Retinal pigment epithelial cell (primary cell): ENCODE measurements at regions not wholly inside any gene's neighbourhood (a gene's known extent, or its start where the extent isn't known, plus 50 kb on each side); places are given as distances from the start of the nearest gene placed in this dataset.

Experiments
- DNase-seq: peaks from one replicate; pipeline ENCODE4 v3.0.0-alpha.2; 2010; ENCODE audit warnings: low read depth
- H3K4me3 ChIP-seq: 2 replicates; pipeline ENCODE4 v1.5.1; 2011; ENCODE audit warnings: mild to moderate bottlenecking, low read length, control low read depth, moderate library complexity
- TF ChIP-seq, protein P1 (sequence below): conservative IDR thresholded peaks from 2 replicates; pipeline ENCODE4 v1.5.1; 2011; ENCODE audit warnings: low read depth, low read length, control low read depth, inconsistent platforms

DNA sequence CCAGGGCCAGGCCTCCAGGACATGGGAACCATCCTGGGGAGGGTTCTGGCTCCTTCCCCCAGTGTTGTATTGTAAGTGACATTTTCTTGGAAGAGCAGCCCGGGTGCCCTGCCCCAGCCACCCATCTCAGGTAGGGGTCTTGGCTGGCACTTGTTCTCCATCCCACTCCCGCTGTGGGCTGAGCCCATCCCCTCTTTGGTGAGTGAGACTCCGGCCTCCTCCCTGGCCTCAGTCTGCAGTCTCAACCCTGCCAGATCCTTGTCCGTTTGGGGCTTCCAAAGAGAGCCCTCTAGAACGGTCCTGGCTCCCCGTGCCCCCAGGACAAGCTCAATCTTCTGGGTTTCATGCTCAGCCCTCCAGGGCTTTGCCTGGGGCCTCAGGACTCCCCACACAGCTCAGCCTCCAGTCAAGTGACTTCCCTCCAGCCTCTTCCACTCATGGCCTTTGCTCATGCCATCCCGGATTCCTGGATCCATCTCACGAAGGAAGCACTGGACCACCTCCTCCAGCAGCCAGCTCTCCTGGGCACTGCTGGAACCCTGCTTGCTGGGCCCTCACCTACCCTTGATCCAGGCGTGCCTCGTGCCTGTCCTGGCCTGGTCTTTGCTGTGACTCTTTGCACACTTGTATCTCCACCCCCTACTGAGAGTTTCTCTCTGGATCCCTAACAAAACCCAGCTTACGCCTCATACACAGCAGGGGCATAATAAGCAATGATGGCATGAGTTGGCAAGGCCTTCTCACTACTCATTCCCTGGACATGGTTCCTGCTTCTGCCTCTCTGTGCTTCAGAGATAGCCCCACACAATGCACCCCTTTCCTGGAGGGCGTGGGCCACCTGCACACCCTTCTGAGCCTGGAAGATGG, 297.4 kb upstream of the RTL1 start:
- H3K4me3 ChIP-seq, result no peak overlapping the region
- DNase-seq, result no peak
- TF ChIP-seq, protein P1, sequence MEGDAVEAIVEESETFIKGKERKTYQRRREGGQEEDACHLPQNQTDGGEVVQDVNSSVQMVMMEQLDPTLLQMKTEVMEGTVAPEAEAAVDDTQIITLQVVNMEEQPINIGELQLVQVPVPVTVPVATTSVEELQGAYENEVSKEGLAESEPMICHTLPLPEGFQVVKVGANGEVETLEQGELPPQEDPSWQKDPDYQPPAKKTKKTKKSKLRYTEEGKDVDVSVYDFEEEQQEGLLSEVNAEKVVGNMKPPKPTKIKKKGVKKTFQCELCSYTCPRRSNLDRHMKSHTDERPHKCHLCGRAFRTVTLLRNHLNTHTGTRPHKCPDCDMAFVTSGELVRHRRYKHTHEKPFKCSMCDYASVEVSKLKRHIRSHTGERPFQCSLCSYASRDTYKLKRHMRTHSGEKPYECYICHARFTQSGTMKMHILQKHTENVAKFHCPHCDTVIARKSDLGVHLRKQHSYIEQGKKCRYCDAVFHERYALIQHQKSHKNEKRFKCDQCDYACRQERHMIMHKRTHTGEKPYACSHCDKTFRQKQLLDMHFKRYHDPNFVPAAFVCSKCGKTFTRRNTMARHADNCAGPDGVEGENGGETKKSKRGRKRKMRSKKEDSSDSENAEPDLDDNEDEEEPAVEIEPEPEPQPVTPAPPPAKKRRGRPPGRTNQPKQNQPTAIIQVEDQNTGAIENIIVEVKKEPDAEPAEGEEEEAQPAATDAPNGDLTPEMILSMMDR, result no peak

DNA sequence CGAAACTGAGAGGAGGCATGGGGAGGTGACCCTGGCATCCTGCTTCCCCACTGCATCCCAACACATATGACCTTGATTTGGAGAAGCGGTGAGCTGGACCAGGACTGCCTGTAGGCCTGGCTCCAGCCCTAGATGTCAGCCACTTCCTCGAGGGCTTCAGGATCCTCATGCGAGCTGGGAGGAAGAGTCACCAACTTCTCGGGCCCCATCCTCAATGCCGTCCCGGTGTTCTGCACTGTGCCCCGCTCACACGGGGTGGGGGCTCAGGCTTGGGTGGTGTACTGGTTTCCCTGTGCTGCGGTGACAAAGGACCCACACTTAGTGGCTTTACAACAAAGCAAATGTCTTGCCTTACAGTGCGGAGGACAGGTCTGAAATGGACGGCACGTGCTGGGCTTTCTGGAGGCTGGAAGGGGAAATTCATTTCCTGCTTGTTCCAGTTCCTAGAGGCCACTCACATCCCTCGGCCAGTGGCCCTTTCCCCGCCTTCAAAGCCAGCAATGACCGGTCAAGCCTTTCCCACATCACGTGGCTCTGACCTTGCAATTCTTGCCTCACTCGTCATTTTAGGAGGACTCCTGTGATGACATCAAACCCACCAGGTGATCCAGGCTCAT, 298.1 kb upstream of the RTL1 start:
- DNase-seq, result no peak
- TF ChIP-seq, protein P1, result no peak
- H3K4me3 ChIP-seq, result no peak overlapping the region

DNA sequence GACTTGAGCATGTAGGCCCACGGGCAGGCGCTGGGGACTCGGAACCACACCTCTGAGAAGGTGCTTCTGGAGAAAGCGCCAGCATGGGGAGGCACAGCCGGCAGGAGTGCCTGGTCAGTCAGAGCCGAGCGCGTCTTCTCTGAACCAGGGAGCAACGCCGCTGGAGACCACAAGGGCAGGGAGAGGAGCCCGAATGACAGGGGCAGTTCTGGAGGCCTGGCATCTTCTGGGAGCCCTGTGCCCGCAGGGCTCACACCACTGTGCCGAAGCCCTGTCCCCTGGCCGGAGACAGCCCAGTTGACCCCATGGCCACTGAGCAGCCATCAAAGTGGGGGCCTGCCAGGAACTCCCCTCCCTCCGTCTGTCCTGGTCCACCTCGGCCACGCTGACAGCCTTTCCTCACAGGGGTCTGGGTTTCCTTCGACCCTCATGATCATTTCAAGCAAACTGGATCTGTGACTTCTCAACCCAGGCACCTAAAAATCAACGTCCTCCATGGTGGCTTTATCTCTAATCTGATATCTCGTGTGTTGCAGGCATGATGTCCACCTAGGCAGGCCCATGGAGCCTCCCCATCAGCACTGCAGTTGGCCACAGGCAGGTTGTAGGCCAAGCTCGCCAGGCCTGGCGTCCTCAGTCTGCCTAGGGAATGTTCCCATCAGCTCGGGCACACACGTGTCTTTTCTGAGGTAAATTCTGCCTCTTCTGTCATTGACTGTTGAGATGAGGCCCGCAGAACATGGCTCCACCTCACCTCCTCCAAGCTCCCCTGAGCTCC, 299.3 kb upstream of the RTL1 start:
- no peak overlapping the region for H3K4me3 ChIP-seq
- DNase-seq, result no peak
- TF ChIP-seq, protein P1, result no peak

DNA sequence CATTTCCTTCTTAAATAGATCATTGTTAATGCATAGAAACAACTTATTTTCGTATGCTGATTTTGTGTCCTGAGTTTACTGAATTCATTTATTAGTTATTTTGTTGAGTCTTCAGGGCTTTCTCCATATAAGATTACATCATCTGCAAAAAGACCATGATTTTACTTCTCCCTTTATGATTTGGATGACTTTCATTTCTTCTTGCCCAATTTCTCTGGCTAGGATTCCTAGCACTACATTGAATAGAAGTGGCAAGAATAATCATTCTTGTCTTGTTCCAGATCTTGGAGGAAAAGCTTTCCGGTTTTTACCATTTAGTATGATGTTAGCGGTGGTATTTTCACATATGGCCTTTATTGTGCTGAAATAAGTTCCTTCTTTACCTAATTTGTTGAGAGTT, 303.0 kb upstream of the RTL1 start:
- TF ChIP-seq, protein P1, result no peak
- H3K4me3 ChIP-seq, result no peak overlapping the region
- DNase-seq, result no peak

DNA sequence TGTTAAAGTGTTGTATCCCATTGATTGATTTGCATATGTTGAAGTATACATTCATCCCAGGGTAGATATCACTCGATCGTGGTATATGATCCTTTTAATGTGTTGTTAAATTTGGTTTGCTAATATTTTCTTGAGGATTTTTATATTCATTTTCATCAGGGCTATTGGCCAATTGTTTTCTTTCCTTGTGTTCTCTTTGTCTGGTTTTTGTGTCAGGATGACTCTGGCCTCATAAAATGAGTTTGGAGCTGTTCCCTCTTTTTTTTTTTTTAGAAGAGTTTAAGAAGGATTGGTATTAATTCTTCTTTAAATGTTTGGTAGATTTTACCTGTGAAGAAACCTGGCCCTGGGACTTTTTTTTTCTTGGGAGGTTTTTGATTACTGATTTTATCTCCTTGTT, 303.5 kb upstream of the RTL1 start:
- no peak for DNase-seq
- H3K4me3 ChIP-seq, result no peak overlapping the region
- TF ChIP-seq, protein P1, result no peak

DNA sequence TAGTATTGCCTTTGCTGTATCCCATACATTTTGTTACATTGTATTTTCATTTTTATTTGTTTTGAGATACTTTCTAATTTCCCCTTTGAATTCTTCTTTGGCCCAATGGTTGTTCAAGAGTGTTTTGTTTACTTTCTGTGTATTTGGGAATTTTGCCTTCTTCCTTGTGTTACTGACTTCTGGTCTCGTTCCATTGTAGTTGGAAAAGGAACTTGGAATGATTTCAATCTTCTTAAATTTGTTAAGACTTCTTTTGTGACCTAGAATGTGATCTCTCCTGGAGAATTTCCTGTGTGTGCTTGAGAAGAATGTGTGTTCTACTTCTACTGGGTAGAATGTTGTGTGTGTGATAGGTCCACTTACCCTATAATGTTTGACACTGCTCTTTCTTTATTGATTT, 304.4 kb upstream of the RTL1 start:
- TF ChIP-seq, protein P1, result no peak
- no peak for DNase-seq
- no peak overlapping the region for H3K4me3 ChIP-seq
